Endothelial cell (in vitro differentiated cells): ENCODE measurements at regions not wholly inside any gene's neighbourhood (a gene's known extent, or its start where the extent isn't known, plus 50 kb on each side); places are given as distances from the start of the nearest gene placed in this dataset.
"Not testable (repeated sequence)": the region's sequence is repeated elsewhere in the genome, so short reads cannot be mapped to it uniquely, and the experiment has no call there.

ENCODE experiments used
- DNase-seq: peaks from one replicate; pipeline ENCODE4 v3.0.0; 2021; ENCODE audit warnings: low spot score
- H3K27ac Mint-ChIP-seq: one replicate; pipeline ENCODE4 v1.8.0; 2021; ENCODE audit warnings: mixed read lengths, inconsistent platforms; ENCODE audit not compliant: unreplicated experiment
- H3K27me3 Mint-ChIP-seq: one replicate; pipeline ENCODE4 v1.8.0; 2021; ENCODE audit warnings: mild to moderate bottlenecking, moderate library complexity, mixed read lengths, inconsistent platforms; ENCODE audit not compliant: unreplicated experiment
- H3K36me3 Mint-ChIP-seq: one replicate; pipeline ENCODE4 v1.8.0; 2021; ENCODE audit warnings: mild to moderate bottlenecking, low read depth, mixed read lengths, inconsistent platforms; ENCODE audit not compliant: unreplicated experiment
- H3K4me1 Mint-ChIP-seq: one replicate; pipeline ENCODE4 v1.8.0; 2021; ENCODE audit warnings: mild to moderate bottlenecking, mixed read lengths, inconsistent platforms; ENCODE audit not compliant: unreplicated experiment
- H3K4me3 Mint-ChIP-seq: one replicate; pipeline ENCODE4 v1.8.0; 2021; ENCODE audit warnings: mild to moderate bottlenecking, mixed read lengths, inconsistent platforms; ENCODE audit not compliant: unreplicated experiment
- H3K9me3 Mint-ChIP-seq: one replicate; pipeline ENCODE4 v1.8.0; 2021; ENCODE audit warnings: mixed read lengths, inconsistent platforms; ENCODE audit not compliant: unreplicated experiment
- CTCF ChIP-seq: fragments of 200-600 bp; sonication (generic); IDR thresholded peaks from one replicate; pipeline ENCODE4 v1.5.0; 2021; ENCODE audit warnings: antibody characterized with exemption; ENCODE audit not compliant: unreplicated experiment

DNA sequence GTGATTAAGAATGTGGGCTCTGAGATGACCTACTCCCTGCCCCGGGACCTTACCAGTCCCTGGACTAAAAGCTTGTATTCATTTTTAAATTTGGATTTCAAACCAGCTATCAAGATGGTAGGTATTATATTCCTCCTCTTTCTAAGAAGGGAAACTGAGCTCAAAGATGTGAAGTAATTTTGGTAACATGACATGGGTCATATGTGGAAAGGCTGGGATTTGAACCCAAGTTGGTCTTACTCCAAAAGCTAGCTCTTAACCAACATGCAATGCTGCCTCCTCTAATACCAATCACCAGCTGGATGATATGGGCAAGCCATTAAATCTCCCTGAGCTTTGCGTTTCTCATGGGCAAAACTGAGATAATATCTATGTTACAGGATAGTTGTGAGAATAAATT, 166.4 kb upstream of the SLC38A2 start:
- Mint-ChIP-seq H3K36me3 (no peaks in the 10 kb centered on the region), H3K27me3 (no peaks in the 10 kb centered on the region), H3K4me3 (no peak overlapping the region), H3K4me1 (peaks cover 10% of the 10 kb centered on the region), H3K27ac (no peak overlapping the region), H3K9me3 (no peaks in the 10 kb centered on the region)
- DNase-seq, result no peak
- TF ChIP-seq CTCF, result no peak

GRCh38 chr12:46537387-46537955, 164.9 kb upstream of the SLC38A2 start:
- Mint-ChIP-seq H3K9me3 (no peaks in the 10 kb centered on the region), H3K4me1 (peaks cover 18% of the 10 kb centered on the region), H3K27ac (no peak overlapping the region), H3K4me3 (no peak overlapping the region), H3K36me3 (no peaks in the 10 kb centered on the region), H3K27me3 (no peaks in the 10 kb centered on the region)
- no peak for DNase-seq
- no peak for TF ChIP-seq CTCF

DNA sequence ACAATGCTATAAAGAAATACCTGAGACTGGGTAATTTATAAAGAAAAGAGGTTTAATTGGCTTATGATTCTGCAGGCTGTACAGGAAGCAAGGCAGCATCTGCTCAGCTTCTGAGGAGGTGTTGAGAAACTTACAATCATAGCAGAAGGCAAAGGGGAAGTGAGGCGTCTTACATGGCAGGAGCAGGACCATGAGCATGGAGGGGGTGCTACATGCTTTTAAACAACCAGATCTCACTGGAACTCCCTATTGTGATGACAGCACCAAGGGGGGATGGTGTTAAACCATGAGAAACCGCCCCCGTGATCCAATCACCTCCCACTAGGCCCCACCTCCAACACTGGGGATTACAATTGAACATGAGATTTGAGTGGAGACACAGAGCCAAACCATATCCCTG, 163.7 kb upstream of the SLC38A2 start:
- H3K4me1 Mint-ChIP-seq, result peaks cover 18% of the 10 kb centered on the region
- DNase-seq, H3K27ac Mint-ChIP-seq, H3K4me3 Mint-ChIP-seq, H3K36me3 Mint-ChIP-seq, H3K9me3 Mint-ChIP-seq, H3K27me3 Mint-ChIP-seq: not testable (repeated sequence)

DNA sequence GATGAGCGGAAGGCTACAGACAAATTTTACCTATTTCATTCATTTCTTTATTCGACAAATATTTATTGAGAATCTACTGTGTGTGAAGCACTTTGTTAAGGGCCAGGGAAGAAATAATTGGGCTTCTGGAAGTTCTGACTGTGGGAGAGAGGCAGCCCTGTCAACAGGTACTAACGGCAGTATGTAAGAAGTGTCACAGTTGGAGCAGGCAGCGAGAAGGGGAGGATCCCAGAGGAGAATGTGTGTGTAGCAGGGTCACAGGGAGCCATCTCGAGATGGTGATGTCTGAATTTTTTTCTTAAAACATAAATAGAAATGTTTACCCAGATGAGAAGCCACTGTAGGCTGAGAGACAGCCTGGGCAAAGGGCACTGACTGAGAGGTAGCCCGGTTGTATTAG, 163.3 kb upstream of the SLC38A2 start:
- Mint-ChIP-seq H3K4me3 (no peak overlapping the region), H3K27ac (no peak overlapping the region), H3K9me3 (no peaks in the 10 kb centered on the region), H3K36me3 (peaks cover 4% of the 10 kb centered on the region), H3K27me3 (peaks cover 2% of the 10 kb centered on the region), H3K4me1 (peaks cover 18% of the 10 kb centered on the region)
- no peak for DNase-seq
- no peak for TF ChIP-seq CTCF

GRCh38 chr12:46535376-46535775, 162.8 kb upstream of the SLC38A2 start:
- TF ChIP-seq CTCF, result no peak
- no peaks in the 10 kb centered on the region for H3K9me3 Mint-ChIP-seq
- H3K27ac Mint-ChIP-seq, result no peak overlapping the region
- H3K27me3 Mint-ChIP-seq, result peaks cover 2% of the 10 kb centered on the region
- H3K4me1 Mint-ChIP-seq, result peaks cover 18% of the 10 kb centered on the region
- H3K4me3 Mint-ChIP-seq, result no peak overlapping the region
- DNase-seq, result no peak
- peaks cover 4% of the 10 kb centered on the region for H3K36me3 Mint-ChIP-seq
